ENCODE measurements at regions not wholly inside any gene's neighbourhood (a gene's known extent, or its start where the extent isn't known, plus 50 kb on each side); places are given as distances from the start of the nearest gene placed in this dataset.

DNA sequence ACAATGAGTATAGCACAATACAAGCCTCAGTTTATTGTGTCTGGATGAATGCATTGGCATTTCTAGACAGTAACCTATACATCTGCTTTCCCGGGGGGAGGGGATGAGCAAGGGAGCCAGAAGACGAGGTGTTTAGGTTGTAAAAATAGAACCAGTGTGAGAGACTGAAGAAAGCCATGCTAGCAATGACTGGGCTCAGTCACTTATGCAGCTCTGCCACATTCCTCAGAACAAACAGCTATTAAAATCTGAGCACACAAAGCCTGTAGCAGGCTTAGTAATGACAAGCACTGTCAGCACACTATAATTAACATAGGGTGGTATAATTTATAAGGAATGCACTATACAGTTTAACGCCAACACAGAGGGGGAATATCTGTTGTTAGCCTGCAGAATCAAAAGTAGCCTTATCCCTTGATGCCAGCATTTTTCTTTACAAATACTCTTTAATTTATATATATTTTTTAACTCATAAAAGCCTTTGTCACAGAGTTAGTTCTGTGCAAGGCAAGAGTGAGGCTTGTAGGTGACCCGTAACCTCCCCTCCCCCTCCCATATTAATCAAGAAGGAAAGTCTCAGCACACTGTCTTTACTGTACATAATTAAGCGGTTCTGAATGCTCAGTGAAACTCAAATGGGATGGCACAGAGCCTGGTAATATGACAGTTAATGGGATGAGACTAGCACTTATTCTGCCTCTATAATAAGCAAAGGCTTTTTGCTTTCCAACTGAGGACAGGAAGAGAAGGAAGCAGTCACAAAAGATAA is 295.4 kb downstream of the CSNK1G3 start:
- TF ChIP-seq CTCF (IDR thresholded peaks at IDR 0.05; ENCODE audit: low read depth, low read length, missing input control) = no peak
- TF ChIP-seq TAF1 (conservative IDR thresholded peaks at IDR 0.05) = no peak
- no peak for TF ChIP-seq YY1 (IDR thresholded peaks at IDR 0.05)
- TF ChIP-seq, protein P1, sequence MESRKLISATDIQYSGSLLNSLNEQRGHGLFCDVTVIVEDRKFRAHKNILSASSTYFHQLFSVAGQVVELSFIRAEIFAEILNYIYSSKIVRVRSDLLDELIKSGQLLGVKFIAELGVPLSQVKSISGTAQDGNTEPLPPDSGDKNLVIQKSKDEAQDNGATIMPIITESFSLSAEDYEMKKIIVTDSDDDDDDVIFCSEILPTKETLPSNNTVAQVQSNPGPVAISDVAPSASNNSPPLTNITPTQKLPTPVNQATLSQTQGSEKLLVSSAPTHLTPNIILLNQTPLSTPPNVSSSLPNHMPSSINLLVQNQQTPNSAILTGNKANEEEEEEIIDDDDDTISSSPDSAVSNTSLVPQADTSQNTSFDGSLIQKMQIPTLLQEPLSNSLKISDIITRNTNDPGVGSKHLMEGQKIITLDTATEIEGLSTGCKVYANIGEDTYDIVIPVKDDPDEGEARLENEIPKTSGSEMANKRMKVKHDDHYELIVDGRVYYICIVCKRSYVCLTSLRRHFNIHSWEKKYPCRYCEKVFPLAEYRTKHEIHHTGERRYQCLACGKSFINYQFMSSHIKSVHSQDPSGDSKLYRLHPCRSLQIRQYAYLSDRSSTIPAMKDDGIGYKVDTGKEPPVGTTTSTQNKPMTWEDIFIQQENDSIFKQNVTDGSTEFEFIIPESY (IDR thresholded peaks at IDR 0.05) = no peak
- TF ChIP-seq FOXA1 (IDR thresholded peaks at IDR 0.05) = no peak
- no peak for TF ChIP-seq FOXA2 (IDR thresholded peaks at IDR 0.05)
- no peak for TF ChIP-seq REST (IDR thresholded peaks at IDR 0.05)
- TF ChIP-seq, protein P2, sequence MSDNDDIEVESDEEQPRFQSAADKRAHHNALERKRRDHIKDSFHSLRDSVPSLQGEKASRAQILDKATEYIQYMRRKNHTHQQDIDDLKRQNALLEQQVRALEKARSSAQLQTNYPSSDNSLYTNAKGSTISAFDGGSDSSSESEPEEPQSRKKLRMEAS (IDR thresholded peaks at IDR 0.05) = no peak
- no peak for TF ChIP-seq HNF4G (IDR thresholded peaks at IDR 0.05)
- TF ChIP-seq GABPA (IDR thresholded peaks at IDR 0.05 in 1 of 2, conservative IDR thresholded peaks at IDR 0.05 in 1 of 2) = no peak
- no peak for TF ChIP-seq SP1 (IDR thresholded peaks at IDR 0.05)
- no peak for TF ChIP-seq RAD21 (IDR thresholded peaks at IDR 0.05)
- no peak for TF ChIP-seq NR2F2 (IDR thresholded peaks at IDR 0.05)
